ENCODE measurements at regions not wholly inside any gene's neighbourhood (a gene's known extent, or its start where the extent isn't known, plus 50 kb on each side); places are given as distances from the start of the nearest gene placed in this dataset.

GRCh38 chr16:56038564-56039098 is 152.7 kb upstream of the GNAO1 start (continued):
- TF ChIP-seq CTCF (IDR thresholded peaks at IDR 0.05; ENCODE audit: poor library complexity, severe bottlenecking) = no peak

GRCh38 chr16:56032072-56032471 is 156.9 kb upstream of the CES5A start:
- Histone ChIP-seq H3K9ac (ENCODE audit: low read length) (no peak overlapping the region), H2AFZ (ENCODE audit: low read depth, low read length) (no peak overlapping the region), H3K79me2 (replicated peaks; ENCODE audit: insufficient read depth, low read length) (no peaks in the 10 kb centered on the region), H3K4me3 (ENCODE audit: low read length) (no peak overlapping the region), H3K36me3 (ENCODE audit: insufficient read depth, low read length) (no peaks in the 10 kb centered on the region), H3K9me3 (ENCODE audit: low read length) (no peaks in the 10 kb centered on the region), H4K20me1 (ENCODE audit: insufficient read depth) (no peaks in the 10 kb centered on the region), H3F3A (ENCODE audit: insufficient read depth, low read length, poor library complexity, severe bottlenecking) (no peaks in the 10 kb centered on the region), H3K9me2 (ENCODE audit: insufficient read depth, low read length) (no peaks in the 10 kb centered on the region), H3K27me3 (ENCODE audit: insufficient read depth, low read depth, low read length) (no peaks in the 10 kb centered on the region), H3K27ac (ENCODE audit: low read length) (no peak overlapping the region), H3K4me2 (ENCODE audit: low read length) (no peak overlapping the region)
- TF ChIP-seq EZH2 (IDR thresholded peaks at IDR 0.05; ENCODE audit: borderline replicate concordance, insufficient read depth, low read length, poor library complexity, severe bottlenecking) (no peak), CTCF (IDR thresholded peaks at IDR 0.05; ENCODE audit: poor library complexity, severe bottlenecking) (no peak), REST (IDR thresholded peaks at IDR 0.05; ENCODE audit: borderline replicate concordance) (no peak), TAF1 (IDR thresholded peaks at IDR 0.05; ENCODE audit: low read depth) (no peak), EP300 (conservative IDR thresholded peaks at IDR 0.05; ENCODE audit: poor library complexity, severe bottlenecking) (no peak), SMC3 (conservative IDR thresholded peaks at IDR 0.05; ENCODE audit: poor library complexity) (no peak), RAD21 (conservative IDR thresholded peaks at IDR 0.05) (no peak), POLR2AphosphoS5 (IDR thresholded peaks at IDR 0.05) (no peak), MXI1 (conservative IDR thresholded peaks at IDR 0.05; ENCODE audit: poor library complexity, severe bottlenecking) (no peak)

- H3K4me3 ChIP-seq (ENCODE audit: low read length) = no peak overlapping the region
- H3K27me3 ChIP-seq (ENCODE audit: insufficient read depth, low read depth, low read length) = no peaks in the 10 kb centered on the region
- H3K9ac ChIP-seq (ENCODE audit: low read length) = no peak overlapping the region
- H3K79me2 ChIP-seq (replicated peaks; ENCODE audit: insufficient read depth, low read length) = no peaks in the 10 kb centered on the region
- no peaks in the 10 kb centered on the region for H4K20me1 ChIP-seq (ENCODE audit: insufficient read depth)
- no peaks in the 10 kb centered on the region for H3K9me2 ChIP-seq (ENCODE audit: insufficient read depth, low read length)
- H3K4me2 ChIP-seq (ENCODE audit: low read length) = no peak overlapping the region
- no peaks in the 10 kb centered on the region for H3K9me3 ChIP-seq (ENCODE audit: low read length)
- no peak for TF ChIP-seq MXI1 (conservative IDR thresholded peaks at IDR 0.05; ENCODE audit: poor library complexity, severe bottlenecking)
- TF ChIP-seq TAF1 (IDR thresholded peaks at IDR 0.05; ENCODE audit: low read depth) = no peak
- no peak for TF ChIP-seq REST (IDR thresholded peaks at IDR 0.05; ENCODE audit: borderline replicate concordance)
- TF ChIP-seq POLR2AphosphoS5 (IDR thresholded peaks at IDR 0.05) = no peak
- no peak for TF ChIP-seq CTCF (IDR thresholded peaks at IDR 0.05; ENCODE audit: poor library complexity, severe bottlenecking)
- TF ChIP-seq EP300 (conservative IDR thresholded peaks at IDR 0.05; ENCODE audit: poor library complexity, severe bottlenecking) = no peak
- TF ChIP-seq RAD21 (conservative IDR thresholded peaks at IDR 0.05) = no peak
- no peak for TF ChIP-seq EZH2 (IDR thresholded peaks at IDR 0.05; ENCODE audit: borderline replicate concordance, insufficient read depth, low read length, poor library complexity, severe bottlenecking)
- no peak for TF ChIP-seq SMC3 (conservative IDR thresholded peaks at IDR 0.05; ENCODE audit: poor library complexity)
- no peaks in the 10 kb centered on the region for H3K36me3 ChIP-seq (ENCODE audit: insufficient read depth, low read length)
- H3F3A ChIP-seq (ENCODE audit: insufficient read depth, low read length, poor library complexity, severe bottlenecking) = no peaks in the 10 kb centered on the region
- H3K27ac ChIP-seq (ENCODE audit: low read length) = no peak overlapping the region
- no peak overlapping the region for H2AFZ ChIP-seq (ENCODE audit: low read depth, low read length)
These were observed 153.9 kb upstream of the CES5A start for GRCh38 chr16:56029026-56029425.

Measured in neural cell (in vitro differentiated cells).